GM12878 (cell line): ENCODE measurements at regions not wholly inside any gene's neighbourhood (a gene's known extent, or its start where the extent isn't known, plus 50 kb on each side); places are given as distances from the start of the nearest gene placed in this dataset.

Source experiments
- EZH2 ChIP-seq: IDR thresholded peaks from 2 replicates; pipeline ENCODE4 v1.6.1; 2012; ENCODE audit warnings: low read depth, mild to moderate bottlenecking, control low read depth, inconsistent platforms, low read length, borderline replicate concordance; ENCODE audit not compliant: control insufficient read depth
- FOXK2 ChIP-seq: fragments of 450-650 bp; IDR thresholded peaks from 2 replicates; pipeline ENCODE4 v1.6.1; 2017; ENCODE audit warnings: mild to moderate bottlenecking, moderate library complexity
- JUNB ChIP-seq: IDR thresholded peaks from 2 replicates; pipeline ENCODE4 v1.6.1; 2016; ENCODE audit warnings: antibody characterized with exemption, mild to moderate bottlenecking
- MEF2B ChIP-seq: fragments of 450-650 bp; IDR thresholded peaks from 2 replicates; pipeline ENCODE4 v1.6.1; 2018; ENCODE audit warnings: mild to moderate bottlenecking, moderate library complexity; ENCODE audit not compliant: partially characterized antibody, poor library complexity, severe bottlenecking
- MTA2 ChIP-seq: fragments of 450-650 bp; IDR thresholded peaks from 2 replicates; pipeline ENCODE4 v1.6.1; 2016; ENCODE audit warnings: low read depth, mild to moderate bottlenecking, moderate library complexity
- MXI1 ChIP-seq: fragments of 150-350 bp; IDR thresholded peaks from 2 replicates; pipeline ENCODE4 v1.6.1; 2011; ENCODE audit warnings: low read depth, mild to moderate bottlenecking, inconsistent platforms, low read length, improper control_type of control experiment
- NBN ChIP-seq: fragments of 450-650 bp; IDR thresholded peaks from 2 replicates; pipeline ENCODE4 v1.6.1; 2016
- NR2F1 ChIP-seq: fragments of 450-650 bp; conservative IDR thresholded peaks from 2 replicates; pipeline ENCODE4 v1.6.1; 2017; ENCODE audit warnings: mild to moderate bottlenecking
- SMARCA5 ChIP-seq: fragments of 450-650 bp; IDR thresholded peaks from 2 replicates; pipeline ENCODE4 v1.6.1; 2017; ENCODE audit warnings: mild to moderate bottlenecking
- SUPT20H ChIP-seq: IDR thresholded peaks from 2 replicates; pipeline ENCODE4 v1.6.1; 2011; ENCODE audit warnings: low read depth, mild to moderate bottlenecking, low read length, moderate library complexity, borderline replicate concordance; ENCODE audit not compliant: control insufficient read depth
- TARDBP ChIP-seq: IDR thresholded peaks from 2 replicates; pipeline ENCODE4 v1.6.1; 2016; ENCODE audit warnings: borderline replicate concordance
- ZSCAN29 ChIP-seq: fragments of 450-650 bp; IDR thresholded peaks from 2 replicates; pipeline ENCODE4 v1.6.1; 2017; ENCODE audit warnings: mild to moderate bottlenecking, moderate library complexity
- TF ChIP-seq, protein P1 (sequence below): IDR thresholded peaks from 2 replicates; pipeline ENCODE4 v1.6.1; 2012; ENCODE audit warnings: low read length, inconsistent platforms
- TF ChIP-seq, protein P2 (sequence below): IDR thresholded peaks from 2 replicates; pipeline ENCODE4 v1.6.1; 2012; ENCODE audit warnings: low read depth, low read length, improper control_type of control experiment

DNA sequence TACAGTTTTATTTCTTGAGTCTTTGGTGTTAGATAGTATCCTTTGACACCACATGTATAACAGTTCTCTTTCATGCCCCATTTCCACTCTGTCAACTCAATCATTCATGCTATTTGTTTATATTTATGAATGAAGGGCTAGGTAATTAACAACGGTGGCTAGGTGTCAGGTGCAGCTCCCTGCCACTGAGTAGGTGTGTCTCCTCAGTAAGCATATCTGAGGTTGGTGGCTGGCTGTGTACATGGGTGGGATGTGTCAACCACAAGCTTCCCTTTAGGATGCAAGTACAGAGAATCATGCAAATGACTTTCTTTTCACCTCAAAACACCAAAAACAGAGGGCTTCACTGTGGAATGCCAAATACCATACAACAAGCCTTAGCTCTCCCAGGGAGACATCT lies 83.4 kb downstream of the ZNF365 start (continued):
- TF ChIP-seq NR2F1 (no peak; the same call in 1 of the 2 replicates), ZSCAN29 (no peak), NBN (no peak), MTA2 (peak; percentile 74), TARDBP (no peak), MXI1 (no peak), JUNB (no peak), FOXK2 (no peak), SUPT20H (no peak), SMARCA5 (no peak), MEF2B (no peak), EZH2 (no peak)
- TF ChIP-seq, protein P1, sequence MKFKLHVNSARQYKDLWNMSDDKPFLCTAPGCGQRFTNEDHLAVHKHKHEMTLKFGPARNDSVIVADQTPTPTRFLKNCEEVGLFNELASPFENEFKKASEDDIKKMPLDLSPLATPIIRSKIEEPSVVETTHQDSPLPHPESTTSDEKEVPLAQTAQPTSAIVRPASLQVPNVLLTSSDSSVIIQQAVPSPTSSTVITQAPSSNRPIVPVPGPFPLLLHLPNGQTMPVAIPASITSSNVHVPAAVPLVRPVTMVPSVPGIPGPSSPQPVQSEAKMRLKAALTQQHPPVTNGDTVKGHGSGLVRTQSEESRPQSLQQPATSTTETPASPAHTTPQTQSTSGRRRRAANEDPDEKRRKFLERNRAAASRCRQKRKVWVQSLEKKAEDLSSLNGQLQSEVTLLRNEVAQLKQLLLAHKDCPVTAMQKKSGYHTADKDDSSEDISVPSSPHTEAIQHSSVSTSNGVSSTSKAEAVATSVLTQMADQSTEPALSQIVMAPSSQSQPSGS, result peak; percentile 14; the same call in 1 of the 2 replicates
- TF ChIP-seq, protein P2, sequence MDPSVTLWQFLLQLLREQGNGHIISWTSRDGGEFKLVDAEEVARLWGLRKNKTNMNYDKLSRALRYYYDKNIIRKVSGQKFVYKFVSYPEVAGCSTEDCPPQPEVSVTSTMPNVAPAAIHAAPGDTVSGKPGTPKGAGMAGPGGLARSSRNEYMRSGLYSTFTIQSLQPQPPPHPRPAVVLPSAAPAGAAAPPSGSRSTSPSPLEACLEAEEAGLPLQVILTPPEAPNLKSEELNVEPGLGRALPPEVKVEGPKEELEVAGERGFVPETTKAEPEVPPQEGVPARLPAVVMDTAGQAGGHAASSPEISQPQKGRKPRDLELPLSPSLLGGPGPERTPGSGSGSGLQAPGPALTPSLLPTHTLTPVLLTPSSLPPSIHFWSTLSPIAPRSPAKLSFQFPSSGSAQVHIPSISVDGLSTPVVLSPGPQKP, result no peak
- TF ChIP-seq, all 136 proteins: peak for 10
